ENCODE measurements at regions not wholly inside any gene's neighbourhood (a gene's known extent, or its start where the extent isn't known, plus 50 kb on each side); places are given as distances from the start of the nearest gene placed in this dataset.

DNA sequence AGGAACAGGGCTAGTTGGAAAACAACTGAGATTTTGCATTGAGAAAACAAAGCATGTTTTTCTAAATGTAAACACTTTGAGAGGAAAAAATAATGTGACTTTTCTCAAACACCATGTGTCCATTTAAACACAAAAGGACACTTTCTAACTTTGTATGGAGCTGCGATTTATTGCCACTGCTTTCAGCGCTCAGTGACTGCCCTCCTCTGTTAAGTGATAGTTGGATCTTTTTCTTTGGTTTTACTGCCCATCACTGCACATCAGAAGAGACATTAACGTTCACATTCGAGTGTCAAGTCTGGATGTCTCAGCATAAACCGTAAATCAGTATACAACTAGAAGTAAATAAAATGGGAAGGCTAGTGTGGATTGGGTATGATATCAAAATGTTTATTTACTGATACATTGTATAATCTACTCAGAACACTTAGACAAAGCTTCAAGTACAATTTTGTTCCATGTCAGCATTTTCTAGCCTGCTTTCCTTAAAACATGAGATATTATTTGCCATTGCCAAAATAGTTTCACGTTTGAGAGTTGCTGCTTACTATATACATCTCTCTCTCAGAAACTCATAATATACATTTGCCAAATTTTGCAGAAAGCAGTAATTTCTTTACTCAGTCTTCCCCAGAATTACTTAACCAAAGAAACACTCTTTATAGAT is 237.6 kb downstream of the IKZF2 start:
- Histone ChIP-seq H3K9me2 (replicated peaks; ENCODE audit: insufficient read depth, low read length) (no peaks in the 10 kb centered on the region), H3K79me2 (ENCODE audit: insufficient read depth, low read length) (no peaks in the 10 kb centered on the region), H3K27ac (ENCODE audit: low read depth, low read length) (no peak overlapping the region), H3K4me3 (ENCODE audit: insufficient read depth, low read length, poor library complexity, severe bottlenecking) (no peak overlapping the region), H4K20me1 (ENCODE audit: low read depth, low read length) (no peaks in the 10 kb centered on the region), H3F3A (ENCODE audit: insufficient read depth) (no peaks in the 10 kb centered on the region), H2AFZ (ENCODE audit: low read depth, low read length, severe bottlenecking) (no peak overlapping the region), H3K9me3 (ENCODE audit: insufficient read depth, low read length) (no peaks in the 10 kb centered on the region), H3K4me2 (ENCODE audit: low read depth, low read length, poor library complexity, severe bottlenecking) (no peak overlapping the region), H3K36me3 (ENCODE audit: low read length) (no peaks in the 10 kb centered on the region), H3K27me3 (ENCODE audit: low read length) (no peaks in the 10 kb centered on the region), H3K9ac (ENCODE audit: low read length) (no peak overlapping the region)
- TF ChIP-seq EZH2phosphoT487 (conservative IDR thresholded peaks at IDR 0.05; ENCODE audit: low read length) (no peak), CTCF (IDR thresholded peaks at IDR 0.05; ENCODE audit: insufficient read depth, low read length, poor library complexity, severe bottlenecking) (no peak)

GRCh38 chr2:212912445-212913103 is 238.8 kb downstream of the IKZF2 start:
- H3K4me2 ChIP-seq (ENCODE audit: low read depth, low read length, poor library complexity, severe bottlenecking): no peak overlapping the region
- TF ChIP-seq CTCF (IDR thresholded peaks at IDR 0.05; ENCODE audit: insufficient read depth, low read length, poor library complexity, severe bottlenecking) (no peak), EZH2phosphoT487 (conservative IDR thresholded peaks at IDR 0.05; ENCODE audit: low read length) (no peak)
- no peaks in the 10 kb centered on the region for H3K36me3 ChIP-seq (ENCODE audit: low read length)

DNA sequence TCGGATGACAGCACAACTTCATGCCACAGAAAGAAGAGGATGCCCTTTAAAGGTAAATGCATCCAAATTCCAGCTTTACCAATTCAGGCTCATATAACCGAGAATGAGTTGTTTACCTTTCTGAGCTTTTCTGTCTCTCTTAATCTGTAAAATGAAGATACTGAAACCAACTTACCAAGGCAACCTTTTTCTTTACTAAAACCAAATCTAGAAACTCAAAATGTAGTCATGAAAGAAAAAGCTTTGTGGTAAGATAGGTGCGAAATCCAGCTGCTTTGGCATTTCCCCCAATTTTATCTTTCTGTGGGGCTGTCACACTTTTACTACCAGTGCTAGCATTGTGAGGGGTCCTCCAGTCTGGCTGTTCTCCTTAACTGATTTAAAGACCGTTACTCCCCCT is 240.4 kb downstream of the IKZF2 start:
- Histone ChIP-seq H2AFZ (ENCODE audit: low read depth, low read length, severe bottlenecking) (no peak overlapping the region), H3K4me3 (ENCODE audit: insufficient read depth, low read length, poor library complexity, severe bottlenecking) (no peak overlapping the region), H3K9ac (ENCODE audit: low read length) (no peak overlapping the region), H3K27me3 (ENCODE audit: low read length) (no peaks in the 10 kb centered on the region), H3F3A (ENCODE audit: insufficient read depth) (no peaks in the 10 kb centered on the region), H4K20me1 (ENCODE audit: low read depth, low read length) (no peaks in the 10 kb centered on the region), H3K27ac (ENCODE audit: low read depth, low read length) (no peak overlapping the region), H3K79me2 (ENCODE audit: insufficient read depth, low read length) (no peaks in the 10 kb centered on the region), H3K36me3 (ENCODE audit: low read length) (no peaks in the 10 kb centered on the region), H3K9me3 (ENCODE audit: insufficient read depth, low read length) (no peaks in the 10 kb centered on the region), H3K4me2 (ENCODE audit: low read depth, low read length, poor library complexity, severe bottlenecking) (no peak overlapping the region), H3K9me2 (replicated peaks; ENCODE audit: insufficient read depth, low read length) (no peaks in the 10 kb centered on the region)
- TF ChIP-seq EZH2phosphoT487 (conservative IDR thresholded peaks at IDR 0.05; ENCODE audit: low read length) (no peak), CTCF (IDR thresholded peaks at IDR 0.05; ENCODE audit: insufficient read depth, low read length, poor library complexity, severe bottlenecking) (no peak)

More at GRCh38 chr2:212912445-212913103, 238.8 kb downstream of the IKZF2 start:
- H3K27me3 ChIP-seq (ENCODE audit: low read length): no peaks in the 10 kb centered on the region
- no peak overlapping the region for H3K9ac ChIP-seq (ENCODE audit: low read length)
- no peak overlapping the region for H3K4me3 ChIP-seq (ENCODE audit: insufficient read depth, low read length, poor library complexity, severe bottlenecking)
- no peaks in the 10 kb centered on the region for H3K9me2 ChIP-seq (replicated peaks; ENCODE audit: insufficient read depth, low read length)
- no peak overlapping the region for H3K27ac ChIP-seq (ENCODE audit: low read depth, low read length)
- no peak overlapping the region for H2AFZ ChIP-seq (ENCODE audit: low read depth, low read length, severe bottlenecking)
- H3K9me3 ChIP-seq (ENCODE audit: insufficient read depth, low read length): no peaks in the 10 kb centered on the region
- H4K20me1 ChIP-seq (ENCODE audit: low read depth, low read length): no peaks in the 10 kb centered on the region
- H3F3A ChIP-seq (ENCODE audit: insufficient read depth): no peaks in the 10 kb centered on the region
- no peaks in the 10 kb centered on the region for H3K79me2 ChIP-seq (ENCODE audit: insufficient read depth, low read length)
